Upper lobe of left lung (tissue), 6 donors: ENCODE measurements at regions not wholly inside any gene's neighbourhood (a gene's known extent, or its start where the extent isn't known, plus 50 kb on each side); places are given as distances from the start of the nearest gene placed in this dataset.
"Not testable (repeated sequence)": the region's sequence is repeated elsewhere in the genome, so short reads cannot be mapped to it uniquely, and the experiment has no call there.

Source experiments
- ATAC-seq, 2 donors: fragments of 200-7000 bp; cut with Tn5 transposase; one replicate each; pipeline ENCODE4 v1.9.1; 2022; ENCODE audit warnings: mild to moderate bottlenecking in 2 of 2, moderate library complexity in 2 of 2; ENCODE audit not compliant: low FRiP score in 2 of 2
- DNase-seq, 2 donors: peaks; one replicate each; pipeline ENCODE4 v3.0.0-alpha.2; 2019 to 2020
- H3K27ac ChIP-seq, 4 donors: fragments of 200-600 bp; sonication (generic); one replicate each; pipeline ENCODE4 v1.5.1; 2016 to 2019
- H3K27me3 ChIP-seq, 4 donors: fragments of 200-600 bp; sonication (generic); one replicate each; pipeline ENCODE4 v1.5.1; 2017 to 2019
- H3K36me3 ChIP-seq, 4 donors: fragments of 200-600 bp; sonication (generic); one replicate each; pipeline ENCODE4 v1.5.1; 2016 to 2019
- H3K4me1 ChIP-seq, 4 donors: fragments of 200-600 bp; sonication (generic); one replicate each; pipeline ENCODE4 v1.5.1; 2018 to 2019
- H3K4me3 ChIP-seq, 4 donors: fragments of 200-600 bp; sonication (generic); one replicate each; pipeline ENCODE4 v1.5.1; 2017 to 2019; ENCODE audit warnings: mild to moderate bottlenecking in 2 of 4, moderate library complexity in 1 of 4
- H3K9me3 ChIP-seq, 4 donors: fragments of 200-600 bp; sonication (generic); one replicate each; pipeline ENCODE4 v1.5.1; 2018 to 2019
- CTCF ChIP-seq, 6 experiments: fragments of 450-650 bp in 4 of 6; fragments of 200-600 bp in 2 of 6; sonication (generic) in 2 of 6; IDR thresholded peaks; one replicate each; pipeline ENCODE4 v1.5.1; 2016 to 2019; ENCODE audit warnings: antibody characterized with exemption in 6 of 6
- EP300 ChIP-seq, 4 donors: sonication (generic); formaldehyde crosslinking; IDR thresholded peaks; one replicate each; pipeline ENCODE4 v1.5.1; 2017; ENCODE audit warnings: antibody characterized with exemption in 4 of 4, control low read depth in 2 of 4
- POLR2A ChIP-seq, 4 donors: fragments of 450-650 bp; IDR thresholded peaks; one replicate each; pipeline ENCODE4 v1.5.1; 2016 to 2017; ENCODE audit warnings: antibody characterized with exemption in 4 of 4, mild to moderate bottlenecking in 2 of 4
- POLR2AphosphoS5 ChIP-seq, 2 donors: sonication (generic); formaldehyde crosslinking; IDR thresholded peaks; one replicate each; pipeline ENCODE4 v1.5.1; 2017; ENCODE audit warnings: antibody characterized with exemption in 2 of 2
- whole genome bisulfite sequencing, 2 donors: methylation state at CpG; one replicate each; pipeline ENCODE4 v1.1.5; 2017 to 2018; 5-methylcytosine and 5-hydroxymethylcytosine counted together
- donor health status: DM: no; HTN: no; CAD: no; lungs with moderate emphysema.
- donor health status: DM: no; HTN: yes; CAD: no; lungs with severe emphysema.

- DNase-seq, result peak in 1 of 2 donors; percentile 60
- peaks cover 0 to 25% (median 0%) of the 10 kb centered on the region in 4 donors for H3K9me3 ChIP-seq
- H3K36me3 ChIP-seq, result no peaks in the 10 kb centered on the region
- no peak for ATAC-seq
- H3K27me3 ChIP-seq, result no peaks in the 10 kb centered on the region
- 86% methylated on average over 22 to 37 of the region's 37 CpGs for WGBS, 2 donors
- TF ChIP-seq POLR2A (IDR thresholded peaks at IDR 0.05) (no peak), CTCF (IDR thresholded peaks at IDR 0.05) (no peak), POLR2AphosphoS5 (IDR thresholded peaks at IDR 0.05) (no peak), EP300 (IDR thresholded peaks at IDR 0.05) (no peak)
- H3K4me1 ChIP-seq, result no peaks in the 10 kb centered on the region
- no peak overlapping the region for H3K4me3 ChIP-seq
- no peak overlapping the region for H3K27ac ChIP-seq
Observed at GRCh38 chr2:92072461-92073035, 2798.7 kb upstream of the TEKT4 start.

DNA sequence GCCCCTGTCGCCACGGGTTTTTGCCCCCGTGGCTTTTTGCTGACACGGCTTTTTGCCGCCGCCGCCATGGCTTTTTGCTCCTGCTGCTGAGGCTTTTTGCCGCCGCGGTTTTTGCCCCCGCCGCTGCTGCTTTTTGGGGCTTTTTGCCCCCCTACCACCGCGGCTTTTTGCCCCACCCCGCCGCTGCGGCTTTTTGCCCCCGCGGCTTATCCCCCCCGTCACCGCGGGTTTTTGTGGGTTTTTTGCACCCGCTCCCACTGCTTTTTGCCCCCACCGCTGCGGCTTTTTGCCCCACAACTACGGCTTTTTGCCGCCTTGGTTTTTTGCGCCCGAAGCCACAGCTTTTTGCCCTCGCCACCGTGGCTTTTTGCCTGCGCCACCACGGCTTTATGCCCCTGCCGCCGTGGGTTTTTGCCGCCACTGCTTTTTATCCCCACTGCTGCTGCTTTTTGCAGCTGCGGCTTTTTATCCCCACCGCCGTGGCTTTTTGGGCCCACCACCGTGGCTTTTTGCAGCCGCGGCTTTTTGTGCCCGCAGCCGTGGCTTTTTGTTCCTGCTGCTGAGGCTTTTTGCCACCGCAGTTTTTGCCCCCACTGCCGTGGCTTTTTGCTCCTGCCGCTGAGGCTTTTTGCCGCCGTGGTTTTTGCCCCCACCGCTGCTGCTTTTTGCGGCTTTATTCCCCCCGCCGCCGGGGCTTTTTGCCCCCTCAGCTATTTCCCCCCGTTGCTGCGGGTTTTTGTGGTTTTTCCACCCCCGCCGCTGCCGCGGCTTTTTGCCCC, 2798.0 kb upstream of the TEKT4 start:
- Histone ChIP-seq H3K27me3 (no peaks in the 10 kb centered on the region), H3K4me3 (no peak overlapping the region), H3K9me3 (peaks cover 0 to 25% (median 0%) of the 10 kb centered on the region in 4 donors), H3K36me3 (no peaks in the 10 kb centered on the region), H3K4me1 (no peaks in the 10 kb centered on the region), H3K27ac (no peak overlapping the region)
- TF ChIP-seq POLR2A (IDR thresholded peaks at IDR 0.05) (no peak), CTCF (IDR thresholded peaks at IDR 0.05) (no peak), EP300 (IDR thresholded peaks at IDR 0.05) (no peak), POLR2AphosphoS5 (IDR thresholded peaks at IDR 0.05) (no peak)
- ATAC-seq (no peak), DNase-seq (peak in 1 of 2 donors; percentile 59)
- WGBS, 2 donors, result 95% methylated on average over 48 to 60 of the region's 60 CpGs

- ATAC-seq (no peak), DNase-seq (peak in 1 of 2 donors; percentile 36)
- 87 to 91% methylated on average over 40 to 45 of the region's 45 CpGs for WGBS, 2 donors
- Histone ChIP-seq H3K4me3 (no peak overlapping the region), H3K36me3 (no peaks in the 10 kb centered on the region), H3K27ac (no peak overlapping the region), H3K4me1 (no peaks in the 10 kb centered on the region), H3K9me3 (peaks cover 0 to 25% (median 0%) of the 10 kb centered on the region in 4 donors), H3K27me3 (no peaks in the 10 kb centered on the region)
- no peak for TF ChIP-seq POLR2AphosphoS5 (IDR thresholded peaks at IDR 0.05)
- TF ChIP-seq POLR2A (IDR thresholded peaks at IDR 0.05), result no peak
- TF ChIP-seq CTCF (IDR thresholded peaks at IDR 0.05), result no peak
- TF ChIP-seq EP300 (IDR thresholded peaks at IDR 0.05), result no peak
Observed at GRCh38 chr2:92073815-92074548, 2797.2 kb upstream of the TEKT4 start.

- Histone ChIP-seq H3K36me3 (no peaks in the 10 kb centered on the region), H3K9me3 (peaks cover 0 to 25% (median 0%) of the 10 kb centered on the region in 4 donors), H3K27ac (no peak overlapping the region), H3K4me1 (no peaks in the 10 kb centered on the region), H3K4me3 (no peak overlapping the region), H3K27me3 (no peaks in the 10 kb centered on the region)
- WGBS, 2 donors, result 72 to 80% methylated on average over 24 to 29 of the region's 29 CpGs
- ATAC-seq (no peak), DNase-seq (peak in 1 of 2 donors; percentile 33)
- TF ChIP-seq POLR2AphosphoS5 (IDR thresholded peaks at IDR 0.05) (no peak), CTCF (IDR thresholded peaks at IDR 0.05) (no peak)
Observed at GRCh38 chr2:92074549-92074898, 2796.7 kb upstream of the TEKT4 start.

DNA sequence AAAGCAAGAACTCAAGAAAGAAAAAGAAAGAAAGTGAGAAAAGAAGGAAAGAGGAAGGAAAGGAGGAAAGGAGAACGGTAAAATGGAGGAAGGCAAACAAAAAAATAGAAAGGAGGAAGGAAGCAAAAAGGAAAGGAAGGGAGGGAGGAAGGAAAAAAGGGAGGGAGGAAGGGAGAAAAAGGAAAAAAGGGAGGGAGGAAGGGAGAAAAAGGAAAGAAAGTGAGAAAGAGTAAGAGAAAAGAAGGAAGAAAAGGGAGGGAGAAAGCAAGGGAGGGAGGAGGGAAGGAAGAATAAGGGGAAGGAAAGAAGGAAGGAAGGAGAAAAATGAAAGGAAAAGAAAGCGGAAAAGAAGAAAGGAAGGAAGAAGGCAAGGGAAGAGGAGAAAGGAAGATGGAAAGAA, 2795.9 kb upstream of the TEKT4 start:
- ATAC-seq, H3K27me3 ChIP-seq, H3K4me3 ChIP-seq, H3K4me1 ChIP-seq, DNase-seq, H3K27ac ChIP-seq, H3K36me3 ChIP-seq: not testable (repeated sequence)
- 81 to 98% methylated on average over 2 of the region's 2 CpGs for WGBS, 2 donors
- H3K9me3 ChIP-seq, result peaks cover 0 to 34% (median 0%) of the 10 kb centered on the region in 4 donors
